Motor neuron (in vitro differentiated cells): ENCODE measurements at regions not wholly inside any gene's neighbourhood (a gene's known extent, or its start where the extent isn't known, plus 50 kb on each side); places are given as distances from the start of the nearest gene placed in this dataset.

Experiments
- ATAC-seq, 8 experiments: fragments of 200-7000 bp; cut with Tn5 transposase; replicated peaks in 6 of 8; 2 replicates each; pipeline ENCODE4 v1.8.0; 2021; ENCODE audit warnings: mild to moderate bottlenecking in 8 of 8, moderate library complexity in 8 of 8
- H3K27ac ChIP-seq, 2 donors: fragments of 250-450 bp; sonication (Bioruptor Pico); 2 replicates each; pipeline ENCODE4 v1.9.0; 2021; ENCODE audit warnings: antibody characterized with exemption in 2 of 2, mild to moderate bottlenecking in 2 of 2, moderate library complexity in 1 of 2
- H3K4me1 ChIP-seq, 2 donors: fragments of 250-450 bp; sonication (Bioruptor Pico); replicated peaks in 1 of 2; 2 replicates each; pipeline ENCODE4 v1.6.1; 2021; ENCODE audit warnings: antibody characterized with exemption in 2 of 2, mild to moderate bottlenecking in 2 of 2, moderate library complexity in 1 of 2
- H3K4me3 ChIP-seq, 5 donors: fragments of 250-450 bp; sonication (Bioruptor Pico); 2 replicates each; pipeline ENCODE4 v1.9.0; 2021; ENCODE audit warnings: antibody characterized with exemption in 5 of 5, mild to moderate bottlenecking in 5 of 5, moderate library complexity in 4 of 5
- WGBS, 10 experiments: fragments of 450-650 bp; shearing (Covaris generic); methylation state at CpG; one replicate each; pipeline ENCODE4 v1.0.0; 2022; 5-methylcytosine and 5-hydroxymethylcytosine counted together
- in situ Hi-C, 9 experiments: fragments of 400-800 bp; cut with MboI; loops; one replicate each; pipeline ENCODE4 v1.15.0; 2021; ENCODE audit warnings: low sequenced_read_pairs in 9 of 9, low pct_unique_long_range_greater_than_20kb in 2 of 9; ENCODE audit not compliant: unreplicated experiment in 9 of 9

DNA sequence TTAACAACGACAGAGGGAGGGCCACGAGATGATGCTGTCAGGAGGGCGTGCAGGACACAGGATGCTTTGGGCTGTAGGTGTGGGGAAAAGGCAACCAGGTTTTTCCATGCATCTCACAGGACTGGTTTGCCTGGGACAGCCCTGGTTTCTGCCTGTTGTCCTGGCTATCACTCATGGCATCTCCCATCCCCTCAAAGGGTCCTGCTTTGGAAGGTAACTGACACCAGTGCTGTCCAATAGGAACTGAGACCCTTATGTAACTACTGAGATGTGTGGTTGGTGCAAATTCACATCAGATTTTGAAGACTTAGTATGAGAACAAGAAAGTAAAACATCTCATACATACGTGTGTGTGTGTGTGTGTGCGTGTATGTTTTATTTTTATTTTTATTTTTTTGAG, 144.2 kb downstream of the URI1 start:
- 67 to 100% (median 81%) methylated on average over 1 to 5 of the region's 5 CpGs; no CpG with 5 or more reads in 4 of the 10 experiments for WGBS, 10 experiments
- in situ Hi-C loops, result no loop called here
- Histone ChIP-seq H3K4me3 (no peak overlapping the region), H3K27ac (no peak overlapping the region), H3K4me1 (peaks cover 0 to 6% of the 10 kb centered on the region in 2 donors)
- no peak for ATAC-seq

DNA sequence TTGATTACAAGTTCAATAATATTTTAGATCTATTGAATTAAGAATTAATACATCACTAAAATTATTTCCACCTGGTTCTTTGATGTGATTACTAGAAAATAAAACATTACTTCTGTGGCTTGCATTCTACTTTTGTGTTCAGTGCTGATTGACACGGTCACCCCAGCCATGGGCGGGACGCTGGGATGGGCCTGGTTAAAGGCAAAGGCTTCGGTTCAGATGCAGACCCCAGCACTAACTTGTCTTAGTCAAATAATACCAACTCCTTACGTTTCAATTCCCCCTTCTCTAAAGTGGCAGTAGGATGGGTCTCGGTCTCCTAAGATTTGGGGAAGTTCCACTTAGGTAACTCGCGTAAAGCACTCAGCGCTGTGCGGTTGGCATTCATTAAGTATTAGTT, 144.9 kb downstream of the URI1 start:
- no peak for ATAC-seq
- in situ Hi-C loops, result no loop called here
- 50 to 100% (median 94%) methylated on average over 1 to 9 of the region's 10 CpGs; no CpG with 5 or more reads in 2 of the 10 experiments for WGBS, 10 experiments
- Histone ChIP-seq H3K27ac (no peak overlapping the region), H3K4me1 (peaks cover 0 to 6% of the 10 kb centered on the region in 2 donors), H3K4me3 (no peak overlapping the region)

DNA sequence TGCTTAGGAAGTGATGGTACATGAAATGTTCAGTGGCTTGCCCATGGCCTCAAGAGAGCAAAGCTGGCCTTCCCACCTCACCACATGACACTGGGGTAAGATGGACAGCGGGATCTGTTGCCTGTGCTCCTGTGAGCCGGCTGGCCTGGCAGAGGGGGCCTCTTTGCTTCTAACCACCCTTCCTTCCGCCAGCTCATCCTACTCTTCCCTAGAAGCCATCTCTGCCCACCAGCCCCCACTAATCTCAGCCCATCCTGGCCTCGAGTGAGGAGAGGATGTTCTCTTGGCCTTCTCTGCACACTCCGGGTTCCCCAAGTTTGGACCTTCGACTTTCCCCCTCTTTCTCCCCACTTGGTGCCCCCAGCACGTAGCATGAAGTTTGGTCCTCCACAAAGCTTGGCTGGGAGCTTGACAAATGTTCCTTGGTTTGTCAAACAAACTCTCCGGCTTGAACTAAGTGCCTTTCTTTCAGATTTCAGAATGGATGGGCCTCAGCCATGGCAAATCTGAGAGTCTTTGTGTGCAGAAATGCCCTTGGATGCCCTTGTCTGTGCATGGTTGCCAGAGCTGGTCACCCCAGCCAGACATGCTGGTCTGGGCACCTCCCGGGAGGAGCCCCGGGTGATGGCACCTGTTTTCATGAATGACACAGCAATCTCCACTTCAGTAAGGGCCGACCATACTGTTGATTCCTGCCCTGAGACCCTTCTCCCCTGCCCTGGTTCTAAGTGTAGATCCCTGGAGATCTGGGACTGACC, 145.5 kb downstream of the URI1 start:
- in situ Hi-C loops, result no loop called here
- no peak for ATAC-seq

DNA sequence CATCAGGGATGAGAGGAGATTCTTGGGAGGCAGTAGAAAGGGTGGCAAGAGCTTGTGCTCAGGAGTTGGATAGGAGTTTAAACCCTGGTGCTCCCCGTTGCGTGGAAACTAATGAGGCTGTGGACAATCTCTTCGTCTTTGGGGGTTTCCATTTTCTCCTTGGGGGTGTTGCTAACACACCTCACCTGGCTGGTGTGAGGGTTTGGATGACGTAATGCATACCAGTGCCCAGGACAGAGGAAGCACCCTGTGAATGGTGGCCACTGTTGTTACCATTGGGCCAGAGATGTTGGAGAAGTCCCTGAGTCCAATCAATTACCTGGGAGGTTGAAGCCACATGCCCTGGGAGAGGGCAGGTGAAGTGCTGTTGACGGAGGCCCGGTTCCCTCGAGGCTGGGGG, 146.5 kb downstream of the URI1 start:
- no peak for ATAC-seq
- H3K4me3 ChIP-seq, result no peak overlapping the region
- no peak overlapping the region for H3K27ac ChIP-seq
- WGBS, 10 experiments, result 20 to 100% (median 80%) methylated on average over 1 to 4 of the region's 7 CpGs; no CpG with 5 or more reads in 4 of the 10 experiments
- in situ Hi-C loops, result no loop called here
- H3K4me1 ChIP-seq, result peaks cover 0 to 2% of the 10 kb centered on the region in 2 donors

More for the DNA sequence above, 145.5 kb downstream of the URI1 start:
- H3K27ac ChIP-seq, result no peak overlapping the region
- no peak overlapping the region for H3K4me3 ChIP-seq
- peaks cover 0 to 6% of the 10 kb centered on the region in 2 donors for H3K4me1 ChIP-seq
- WGBS, 10 experiments, result 60 to 100% (median 85%) methylated on average over 1 to 6 of the region's 11 CpGs; no CpG with 5 or more reads in 4 of the 10 experiments

DNA sequence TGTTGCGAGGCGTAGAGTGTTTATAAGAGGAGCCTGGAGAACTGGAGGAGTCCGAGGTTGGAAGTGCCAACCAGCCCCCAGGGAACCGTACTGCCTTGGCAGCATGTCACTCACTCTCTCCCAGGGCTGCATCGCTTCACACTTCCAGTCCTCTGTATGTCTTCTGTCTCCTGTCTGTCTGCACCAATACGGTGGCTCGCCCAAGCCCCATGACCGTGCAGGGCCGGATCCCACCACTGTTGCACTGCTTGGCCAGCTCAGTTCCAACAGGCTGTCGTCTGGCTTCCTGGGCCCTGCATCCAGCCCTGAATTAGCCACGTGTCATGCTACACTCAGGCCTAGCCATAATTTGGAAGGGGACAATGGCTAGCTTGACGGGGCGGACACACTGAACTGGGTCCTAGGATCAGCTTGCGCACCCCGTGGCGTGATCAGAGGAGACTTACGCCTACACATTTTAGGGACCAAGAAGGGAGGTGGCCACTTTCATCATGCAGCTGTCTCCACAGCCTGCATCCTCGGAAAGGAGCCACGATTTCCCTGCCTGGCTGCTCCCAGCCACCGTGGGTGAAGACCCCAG, 147.1 kb downstream of the URI1 start:
- in situ Hi-C loops, result no loop called here
- H3K27ac ChIP-seq, result no peak overlapping the region
- WGBS, 10 experiments, result 30 to 100% (median 92%) methylated on average over 1 to 6 of the region's 20 CpGs; no CpG with 5 or more reads in 3 of the 10 experiments
- no peak overlapping the region for H3K4me3 ChIP-seq
- ATAC-seq, result no peak
- H3K4me1 ChIP-seq, result no peaks in the 10 kb centered on the region

DNA sequence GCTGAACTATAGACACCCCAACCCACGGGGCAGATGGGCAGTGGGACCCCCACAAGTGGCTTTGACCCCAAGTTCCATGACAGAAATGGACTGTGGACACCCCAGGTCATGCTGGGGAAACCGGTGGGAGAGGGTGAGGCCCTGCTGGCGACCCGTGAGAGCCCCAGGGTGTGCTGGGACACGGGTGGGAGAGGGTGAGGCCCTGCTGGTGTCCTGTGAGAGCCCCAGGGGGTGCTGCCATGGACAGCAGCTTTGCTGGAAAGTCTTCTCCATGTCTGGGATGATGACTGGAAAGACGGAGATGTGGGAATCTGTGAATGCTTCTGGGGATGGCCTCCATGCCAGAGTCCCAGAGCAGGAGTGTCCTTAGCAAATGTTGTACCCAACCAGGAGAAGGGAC, 148.4 kb downstream of the URI1 start:
- H3K4me3 ChIP-seq, result no peak overlapping the region
- in situ Hi-C loops, result no loop called here
- no peak for ATAC-seq
- no peak overlapping the region for H3K27ac ChIP-seq
- WGBS, 10 experiments, result 0 to 93% (median 77%) methylated on average over 1 to 6 of the region's 6 CpGs; no CpG with 5 or more reads in 5 of the 10 experiments
- no peaks in the 10 kb centered on the region for H3K4me1 ChIP-seq

DNA sequence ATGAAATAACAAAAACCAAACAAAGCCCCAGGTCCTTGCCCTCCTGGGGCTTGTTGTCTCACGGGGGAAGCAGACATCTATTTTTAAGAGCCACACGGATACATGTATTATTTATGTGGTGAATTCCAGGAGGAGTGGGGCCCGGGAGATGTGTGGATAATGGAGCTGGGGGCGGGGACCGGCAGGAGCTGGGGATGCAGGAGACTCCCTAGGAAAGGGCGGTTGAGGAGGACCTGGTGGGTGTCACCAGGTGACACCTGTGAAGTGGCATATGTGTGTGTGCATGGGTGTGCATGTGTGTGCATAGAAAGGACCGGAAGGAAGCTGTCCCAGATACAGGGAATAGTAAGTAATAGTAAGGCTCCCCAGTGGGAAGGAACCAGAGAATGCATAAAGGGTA, 148.9 kb downstream of the URI1 start:
- WGBS, 10 experiments, result 40 to 100% (median 58%) methylated on average over 1 to 2 of the region's 7 CpGs; no CpG with 5 or more reads in 7 of the 10 experiments

DNA sequence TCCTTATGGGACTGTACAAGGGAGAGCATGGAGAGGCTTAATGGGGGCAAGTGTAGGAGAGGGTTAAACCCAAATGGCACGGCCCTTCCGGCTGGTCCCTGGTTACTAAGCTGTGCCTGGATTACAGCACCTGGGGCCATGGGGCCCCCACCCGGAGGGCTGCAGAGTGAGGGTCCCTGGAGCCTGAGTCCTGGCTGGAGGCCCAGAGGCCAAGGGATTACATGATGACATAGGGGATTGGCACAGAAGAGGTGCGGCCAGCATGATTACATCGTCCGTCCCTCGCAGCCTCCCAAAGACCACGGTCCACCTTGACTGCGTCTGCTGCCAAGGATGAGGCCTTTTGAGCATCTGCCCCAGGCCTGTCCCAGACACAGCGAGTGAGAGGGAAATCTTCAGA, 149.4 kb downstream of the URI1 start:
- Histone ChIP-seq H3K4me3 (no peak overlapping the region), H3K4me1 (no peaks in the 10 kb centered on the region), H3K27ac (no peak overlapping the region)
- in situ Hi-C loops, result no loop called here
- 71 to 100% (median 90%) methylated on average over 1 to 3 of the region's 10 CpGs; no CpG with 5 or more reads in 6 of the 10 experiments for WGBS, 10 experiments
- ATAC-seq, result no peak

More for the DNA sequence above, 148.9 kb downstream of the URI1 start:
- Histone ChIP-seq H3K27ac (no peak overlapping the region), H3K4me1 (no peaks in the 10 kb centered on the region), H3K4me3 (no peak overlapping the region)
- no peak for ATAC-seq
- in situ Hi-C loops, result no loop called here

DNA sequence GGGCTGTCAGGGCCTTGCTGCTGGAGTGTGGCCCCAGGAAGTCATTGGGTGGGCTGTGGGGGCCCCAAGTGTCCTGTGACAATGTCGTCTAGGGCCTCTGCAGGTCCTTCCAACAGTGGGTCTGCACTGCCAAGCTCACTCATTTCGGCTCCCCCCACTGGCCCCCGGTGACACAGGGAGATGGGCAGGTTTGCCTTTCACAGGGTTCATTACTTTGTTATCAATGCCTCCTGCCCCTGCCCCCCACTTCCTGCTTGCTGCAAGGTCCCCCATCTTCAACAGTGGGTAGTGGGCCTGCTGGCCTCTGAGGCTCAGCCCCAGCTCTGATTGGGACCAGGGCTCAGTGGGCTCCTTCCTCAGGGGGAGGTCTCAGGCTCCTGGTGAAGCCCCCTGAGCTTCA, 149.8 kb downstream of the URI1 start:
- Histone ChIP-seq H3K4me3 (no peak overlapping the region), H3K27ac (no peak overlapping the region), H3K4me1 (no peaks in the 10 kb centered on the region)
- no CpG with 5 or more reads among the region's 3 CpGs for WGBS, 10 experiments
- ATAC-seq, result no peak
- in situ Hi-C loops, result no loop called here

DNA sequence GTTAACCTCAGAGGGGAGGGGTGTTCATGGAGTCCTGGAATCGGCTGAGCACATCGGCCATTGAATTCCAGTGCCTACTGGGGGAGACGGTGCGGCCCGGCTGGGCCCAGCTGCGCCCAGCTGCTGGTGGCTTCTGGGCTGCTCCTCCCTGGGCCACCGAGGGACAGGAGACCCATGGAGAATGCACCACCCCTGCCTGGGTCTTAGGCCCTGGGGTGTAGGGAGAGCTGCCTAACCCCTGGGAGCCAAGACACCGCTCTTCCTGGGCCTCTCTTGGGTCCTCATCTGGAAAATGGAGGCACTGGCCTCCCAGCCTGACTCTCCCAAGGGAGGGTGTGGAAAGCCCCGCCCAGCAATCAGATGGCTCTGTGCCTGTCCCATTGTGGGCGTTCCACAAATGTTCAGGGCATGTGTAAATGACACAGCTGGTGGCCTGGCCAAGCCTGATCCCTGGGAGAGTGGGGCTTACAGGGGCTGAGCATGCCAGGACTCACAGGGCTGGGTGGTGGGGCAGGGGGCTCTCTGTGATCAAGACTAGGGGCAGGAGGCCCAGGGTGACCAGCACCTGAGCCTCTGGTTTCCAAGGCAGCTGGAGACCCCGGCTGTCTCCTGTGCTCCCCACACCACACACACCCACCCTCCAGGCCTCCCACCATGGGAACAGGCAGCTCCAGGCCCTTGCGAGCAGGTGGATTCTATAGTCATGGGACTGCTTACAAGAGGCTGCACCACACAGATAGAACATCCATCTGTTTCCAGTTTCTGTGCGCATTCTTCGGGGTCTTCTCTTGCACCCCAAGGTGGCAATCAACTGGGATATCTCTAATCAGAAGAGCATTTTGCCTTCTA, 150.9 kb downstream of the URI1 start:
- no peak overlapping the region for H3K4me3 ChIP-seq
- H3K27ac ChIP-seq, result no peak overlapping the region
- in situ Hi-C loops, result no loop called here
- ATAC-seq, result peak; percentile 44 to 96 (median 62)
- H3K4me1 ChIP-seq, result no peaks in the 10 kb centered on the region
- WGBS, 10 experiments, result 84 to 99% (median 91%) methylated on average over 5 to 9 of the region's 14 CpGs; no CpG with 5 or more reads in 7 of the 10 experiments

DNA sequence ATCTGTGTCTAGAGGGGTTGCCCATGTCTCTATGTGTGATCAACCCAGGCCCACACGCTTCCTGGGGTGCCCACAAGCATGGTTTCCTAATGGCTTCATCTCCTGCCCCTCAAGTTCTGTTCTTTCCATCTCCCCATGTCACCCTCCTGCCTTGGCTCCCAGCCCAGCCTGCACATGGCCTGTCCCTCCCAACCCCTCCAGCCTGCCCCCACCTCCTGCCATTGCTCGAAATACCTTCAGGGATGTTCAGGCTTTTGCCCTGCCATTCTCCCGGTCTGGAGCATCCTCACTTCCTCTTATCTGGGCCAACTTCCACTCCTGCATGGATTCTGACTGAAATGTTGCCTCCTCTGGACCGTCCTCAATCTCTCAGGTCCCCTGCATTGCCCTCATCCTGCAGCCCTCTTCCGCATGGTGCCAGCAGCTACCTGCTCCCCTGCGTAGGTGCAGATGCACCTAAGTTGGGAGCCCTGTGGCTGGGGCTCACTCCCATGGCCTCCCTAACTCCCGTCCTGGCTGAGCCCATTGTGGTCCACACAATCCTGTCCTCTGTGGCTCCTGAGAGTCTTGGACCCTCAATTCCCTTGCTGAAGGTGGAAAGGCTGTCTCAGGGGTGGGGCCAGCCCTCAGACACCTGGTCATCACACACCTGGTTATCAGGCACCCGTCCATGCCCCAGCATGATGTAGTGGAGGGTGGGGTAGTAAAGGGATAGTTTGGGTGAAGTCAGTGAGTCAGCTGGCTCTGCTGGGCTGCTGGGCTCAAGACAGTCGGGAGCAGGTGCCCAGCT, 152.1 kb downstream of the URI1 start:
- Histone ChIP-seq H3K4me3 (no peak overlapping the region), H3K4me1 (no peaks in the 10 kb centered on the region), H3K27ac (no peak overlapping the region)
- ATAC-seq, result no peak
- 67 to 90% (median 82%) methylated on average over 1 to 2 of the region's 9 CpGs; no CpG with 5 or more reads in 6 of the 10 experiments for WGBS, 10 experiments
- in situ Hi-C loops, result no loop called here

DNA sequence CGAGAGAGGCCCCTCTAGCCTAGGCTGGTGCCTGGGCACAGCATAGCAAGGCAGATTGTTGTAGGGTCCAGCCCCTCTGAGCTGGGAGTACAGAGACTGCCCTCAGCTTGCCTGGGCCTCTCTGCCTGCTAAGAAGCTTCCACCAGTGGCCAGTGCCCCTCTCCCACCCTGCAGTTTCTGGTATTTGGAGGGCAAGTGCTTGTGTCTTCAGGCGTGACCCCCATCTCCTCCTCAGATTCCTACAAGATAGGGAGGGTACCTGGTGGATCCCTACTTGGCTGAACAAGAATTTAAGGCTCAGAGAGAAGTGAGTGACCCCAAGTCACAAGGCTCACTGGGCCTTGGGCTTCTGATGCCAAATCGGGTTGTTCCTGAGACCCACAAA, 152.7 kb downstream of the URI1 start:
- no peak for ATAC-seq
- H3K4me3 ChIP-seq, result no peak overlapping the region
- no peak overlapping the region for H3K27ac ChIP-seq
- no peaks in the 10 kb centered on the region for H3K4me1 ChIP-seq
- 40 to 83% (median 60%) methylated on average over 1 of the region's 3 CpGs; no CpG with 5 or more reads in 7 of the 10 experiments for WGBS, 10 experiments
- in situ Hi-C loops, result no loop called here
